HG03045 (cell line): ENCODE measurements at regions not wholly inside any gene's neighbourhood (a gene's known extent, or its start where the extent isn't known, plus 50 kb on each side); places are given as distances from the start of the nearest gene placed in this dataset.
A peak's percentile ranks its signal among the peaks of the same experiment; 100 is the strongest.

Source experiments
- ATAC-seq: cut with Tn5 transposase; IDR thresholded peaks from one replicate; pipeline ENCODE4 v1.9.1; 2021; ENCODE audit warnings: mild to moderate bottlenecking, moderate library complexity; ENCODE audit not compliant: unreplicated experiment

DNA sequence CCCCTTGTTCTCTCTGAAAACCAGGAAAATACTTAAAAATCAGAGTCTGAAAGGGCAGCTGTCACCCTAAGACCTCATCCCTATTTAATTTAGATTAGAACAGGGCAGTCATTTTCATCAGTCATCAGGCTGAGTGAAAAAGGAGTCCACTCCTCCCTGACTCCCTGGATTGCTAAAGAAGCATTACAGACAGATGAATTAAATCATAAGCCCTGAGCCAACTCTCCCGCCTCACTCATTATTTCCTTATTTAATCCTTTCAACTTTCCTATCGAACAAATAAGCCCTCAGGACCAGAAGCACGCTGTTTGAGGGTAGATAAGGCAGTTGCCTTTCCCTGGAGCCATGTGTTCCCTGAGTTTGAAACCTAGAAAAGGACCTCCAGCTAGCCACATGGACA lies 201.9 kb upstream of the ANKRD55 start:
- no peak for ATAC-seq

DNA sequence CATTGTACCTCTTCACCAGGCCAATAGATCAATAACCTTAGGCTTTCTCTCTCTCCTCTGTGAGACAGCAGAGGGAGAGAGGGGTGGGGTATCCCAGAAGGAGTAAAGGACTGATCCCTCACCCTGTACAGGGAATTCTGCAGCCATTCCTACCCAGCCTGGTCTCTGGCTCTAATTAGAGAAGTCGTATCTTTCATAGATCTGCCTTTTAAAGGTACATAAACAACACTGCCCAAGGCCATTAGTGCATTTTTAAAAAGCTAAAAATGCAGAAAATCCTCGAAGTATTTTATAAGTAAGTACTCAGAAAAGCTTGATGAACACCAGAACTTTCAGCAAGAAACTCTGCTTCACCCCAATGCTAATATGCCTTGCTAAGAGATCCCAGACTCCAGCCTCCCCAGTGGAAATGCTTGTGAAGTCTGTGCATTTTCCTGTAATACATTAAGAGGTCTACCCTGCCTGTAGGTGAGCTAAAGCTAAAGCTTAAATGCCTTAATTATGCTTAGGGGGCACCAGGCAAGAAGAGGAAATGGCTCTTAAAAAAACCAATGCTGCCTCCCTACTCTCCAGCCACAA lies 200.0 kb upstream of the ANKRD55 start:
- ATAC-seq = no peak

DNA sequence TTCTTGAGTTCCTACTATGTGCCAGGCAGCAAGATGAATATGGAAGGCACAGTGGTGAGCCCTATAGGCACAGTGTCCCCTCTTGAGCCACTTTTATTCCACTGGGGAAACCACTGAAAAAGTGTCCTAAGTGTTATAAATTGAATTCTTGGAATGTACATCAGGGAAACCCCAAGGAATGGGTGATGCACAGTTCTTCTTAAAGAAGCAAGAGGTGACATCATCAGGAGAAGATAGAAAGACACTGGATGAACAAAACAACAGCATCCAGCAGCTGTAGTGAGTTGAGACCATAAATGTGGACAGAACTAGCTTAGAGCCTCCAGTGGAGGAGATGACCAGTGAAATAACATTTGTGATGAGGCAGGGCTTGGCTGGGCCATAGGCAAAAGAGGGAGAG lies 199.2 kb upstream of the ANKRD55 start:
- ATAC-seq = no peak

DNA sequence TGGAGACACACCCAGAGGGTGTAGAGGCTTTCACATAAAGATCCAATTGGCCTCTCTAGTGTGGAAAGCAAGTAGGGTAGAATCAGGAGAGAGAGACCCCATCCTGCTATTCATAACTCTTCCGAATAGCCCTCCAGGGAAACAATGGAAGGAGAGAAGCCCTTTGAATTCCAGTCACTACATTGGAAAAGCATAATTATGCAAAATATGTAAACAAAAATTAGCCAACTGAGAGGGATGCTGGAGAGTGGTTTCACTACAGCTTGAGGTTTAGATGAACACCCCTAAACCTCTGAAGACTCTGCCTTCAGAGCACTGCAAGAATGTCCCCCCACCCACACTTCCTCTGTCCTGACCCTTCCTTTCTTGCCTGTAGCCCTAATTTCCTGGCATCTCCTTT lies 197.3 kb upstream of the ANKRD55 start:
- no peak for ATAC-seq

DNA sequence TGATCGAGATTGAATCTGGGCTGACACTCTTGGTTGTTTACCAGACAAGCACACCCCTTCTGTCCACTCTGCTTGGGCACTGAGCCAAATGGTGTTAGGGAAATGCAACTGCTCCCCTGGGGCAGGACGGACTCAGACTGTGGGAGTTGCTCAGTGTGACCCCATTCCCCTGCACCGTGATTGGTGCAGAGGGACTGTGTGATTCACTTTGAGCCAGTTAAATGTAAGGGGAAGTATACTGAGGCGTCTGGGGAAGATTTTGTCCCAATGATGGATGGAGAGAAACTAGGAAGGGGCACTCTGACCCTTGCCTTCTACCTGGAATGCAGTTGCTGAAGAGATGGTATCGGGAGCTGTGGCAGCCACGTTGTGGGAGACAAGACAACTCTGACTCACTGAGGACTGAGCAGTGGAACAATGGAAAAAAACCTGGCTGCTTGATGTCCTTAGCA lies 196.0 kb upstream of the ANKRD55 start:
- ATAC-seq = no peak

DNA sequence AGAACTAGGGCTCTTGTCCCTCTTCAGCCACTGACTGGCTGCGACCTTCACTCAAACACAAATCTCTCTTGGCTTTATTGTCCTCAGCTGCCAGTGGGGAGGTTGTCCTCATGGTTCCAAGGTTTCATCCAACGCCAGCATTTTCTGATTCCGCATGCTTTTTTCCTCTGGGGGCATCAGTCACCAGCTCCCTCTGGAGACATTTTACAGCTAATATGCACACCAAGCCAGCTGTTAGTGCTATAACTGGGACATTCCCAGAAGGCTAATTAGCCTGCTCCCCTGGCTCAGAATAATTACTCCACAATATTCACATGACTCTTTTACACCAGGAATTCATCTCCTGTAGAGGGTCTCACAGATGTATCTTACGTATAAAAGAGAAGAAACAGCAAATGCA lies 193.6 kb upstream of the ANKRD55 start:
- no peak for ATAC-seq

DNA sequence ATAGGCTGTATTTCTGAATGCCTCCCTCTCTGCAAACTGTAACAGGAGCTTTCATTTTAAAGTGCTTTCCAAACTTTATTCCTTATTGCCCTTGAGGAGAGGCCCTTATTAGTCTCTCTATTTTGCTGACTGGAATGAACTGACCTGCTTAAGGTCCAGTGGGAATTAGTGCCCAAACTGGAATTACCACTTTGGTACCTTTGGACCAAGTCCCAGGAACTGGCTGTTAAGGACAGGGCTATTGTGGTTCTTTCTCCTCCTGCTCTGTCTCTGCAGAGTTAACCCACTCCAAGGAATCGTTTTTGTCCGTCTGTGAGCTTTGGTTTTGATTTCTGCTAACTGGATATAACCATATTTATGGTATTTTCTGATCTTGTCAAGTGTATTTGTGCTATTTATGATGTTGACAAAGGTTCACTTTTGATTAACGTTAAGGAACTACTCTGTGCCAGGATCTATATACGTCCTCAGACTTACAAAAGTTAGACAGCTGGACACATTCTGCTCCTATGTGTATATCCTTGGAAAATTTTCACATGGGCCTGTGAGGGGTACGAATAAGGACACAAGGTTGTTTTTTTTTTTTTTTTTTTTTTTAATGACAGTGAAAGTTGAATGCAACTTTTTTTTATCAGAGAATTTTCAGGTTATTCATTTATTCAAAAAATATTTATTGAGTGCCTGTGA lies 189.1 kb upstream of the ANKRD55 start:
- ATAC-seq = no peak

DNA sequence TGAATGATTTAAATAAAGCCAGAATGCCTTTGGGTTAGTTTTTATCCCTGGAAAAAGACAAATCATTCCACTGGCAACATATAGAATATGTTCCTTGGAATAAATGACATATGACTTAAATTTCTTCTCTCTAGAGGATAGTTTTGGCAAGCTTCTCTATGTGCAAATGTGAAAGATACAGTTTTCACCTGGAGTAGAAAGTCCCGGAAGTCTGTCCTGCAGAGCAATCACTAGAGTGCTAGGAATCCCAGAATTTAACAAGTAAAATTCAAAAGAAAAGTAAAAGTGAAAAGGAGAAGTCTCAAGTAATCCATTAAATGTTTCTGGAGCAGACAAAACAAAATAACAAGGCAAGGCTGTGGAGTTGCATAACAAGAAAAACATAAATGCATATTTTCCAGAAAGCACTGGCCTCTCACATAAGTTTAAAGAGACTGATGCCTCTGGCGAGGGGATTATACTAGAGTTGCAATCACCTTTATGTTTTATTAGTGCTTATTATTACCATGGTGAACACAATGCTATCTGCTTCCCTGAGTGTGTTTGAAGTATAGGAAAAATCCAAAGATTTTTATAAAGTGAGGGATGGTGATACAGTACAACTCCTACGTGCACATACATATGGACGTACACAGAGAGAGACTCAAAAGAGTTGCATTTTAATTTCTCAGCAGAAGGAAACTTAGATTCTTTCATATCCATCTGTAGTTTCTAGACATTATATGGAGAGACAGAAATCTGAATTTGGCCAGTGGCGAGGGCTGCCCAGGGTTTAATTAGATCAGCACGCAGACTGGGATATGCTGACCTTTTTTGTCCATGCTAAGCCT lies 188.3 kb upstream of the ANKRD55 start:
- no peak for ATAC-seq

DNA sequence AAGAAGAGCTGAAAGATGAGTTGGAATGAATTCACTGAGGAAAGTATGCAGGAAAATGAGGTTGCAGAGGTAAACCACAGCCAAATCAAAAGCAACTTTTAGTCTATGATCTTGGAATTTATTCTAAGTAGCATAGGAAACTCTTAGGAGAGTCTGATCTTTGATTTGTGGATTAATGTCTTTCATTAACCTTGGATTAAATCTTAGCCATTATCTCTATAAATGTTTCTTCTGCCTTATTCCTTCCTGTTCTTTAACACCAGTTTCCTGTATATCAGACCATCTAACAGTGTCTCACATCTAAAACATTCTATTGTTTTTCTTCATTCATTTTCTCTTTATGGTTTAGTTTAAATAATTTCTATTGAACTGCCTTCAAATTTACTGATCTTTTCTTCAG lies 187.2 kb upstream of the ANKRD55 start:
- ATAC-seq = no peak

DNA sequence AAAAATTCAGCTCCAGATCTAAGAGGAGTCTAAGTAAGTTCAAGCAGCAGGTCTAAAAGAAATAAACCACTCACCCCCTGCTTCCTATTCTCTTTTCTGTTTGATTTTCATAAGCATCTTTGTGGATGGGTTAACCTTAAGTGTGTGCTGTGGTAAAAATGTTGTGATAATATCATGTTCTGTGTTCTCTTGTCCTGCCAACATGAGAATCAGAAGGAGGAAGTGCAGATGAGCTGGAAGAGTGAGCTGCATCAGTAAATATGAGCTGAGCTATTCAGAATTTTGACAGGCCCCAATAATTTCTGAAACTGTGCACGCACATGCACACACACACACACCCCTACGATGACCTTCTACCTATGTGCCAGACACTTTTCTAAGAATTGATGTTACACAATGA lies 186.5 kb upstream of the ANKRD55 start:
- no peak for ATAC-seq

DNA sequence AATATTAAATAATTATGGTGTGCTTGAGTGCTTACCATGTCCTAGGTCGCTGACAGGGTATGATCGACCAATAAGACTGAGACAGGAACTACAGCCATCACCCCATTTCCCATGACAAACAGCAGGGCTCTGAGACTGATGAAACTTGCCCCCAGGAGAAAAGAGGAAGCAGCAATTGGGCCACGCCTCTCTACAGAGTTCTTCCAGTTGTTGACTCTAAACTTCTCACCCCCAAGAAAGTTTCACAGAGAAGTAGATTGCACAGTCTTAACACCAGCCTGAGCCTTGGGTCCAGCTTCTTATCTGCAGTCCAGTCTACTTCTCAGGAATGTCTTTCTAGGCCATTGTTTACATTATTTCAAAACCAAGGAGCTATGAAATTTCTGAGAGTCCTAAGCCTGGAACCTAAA lies 182.2 kb upstream of the ANKRD55 start:
- peak; percentile 82 for ATAC-seq

DNA sequence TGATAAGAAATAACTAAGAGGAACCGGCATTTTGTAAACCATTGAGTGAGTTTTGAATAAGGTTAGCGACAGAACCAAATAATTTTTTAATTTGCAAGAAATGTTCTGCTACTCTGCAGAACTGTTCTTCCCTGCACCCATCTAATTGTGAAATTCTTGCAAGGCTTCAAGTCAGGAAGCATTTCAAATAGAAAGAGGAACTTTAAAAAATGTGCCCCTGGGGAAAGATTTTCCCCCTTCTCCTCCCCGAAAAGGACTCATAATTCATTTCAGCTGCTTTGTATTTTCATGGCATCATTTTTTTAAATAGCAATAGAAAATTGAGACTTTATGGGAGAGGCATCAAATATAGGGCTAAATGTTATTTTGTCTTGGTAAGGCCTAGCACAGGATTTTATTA lies 180.9 kb upstream of the ANKRD55 start:
- ATAC-seq = no peak

DNA sequence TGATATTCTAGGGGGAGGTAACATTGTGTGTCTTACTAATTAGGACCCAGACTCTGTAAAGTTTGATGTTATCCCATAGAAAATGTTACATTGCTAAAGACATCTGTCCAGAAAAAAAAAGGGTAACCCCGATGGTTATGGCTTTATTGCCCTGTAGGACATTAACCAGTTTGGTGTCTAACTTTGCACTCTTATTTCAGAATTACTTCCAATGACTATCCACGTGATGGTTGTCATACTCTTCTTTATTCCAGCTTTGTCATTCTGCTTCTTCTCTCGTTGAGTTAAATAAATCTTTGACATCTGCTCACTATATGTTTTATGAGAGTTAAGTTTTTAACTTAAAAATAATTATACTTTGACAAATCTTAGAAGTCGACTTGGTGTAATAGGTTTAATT lies 180.4 kb upstream of the ANKRD55 start:
- no peak for ATAC-seq

DNA sequence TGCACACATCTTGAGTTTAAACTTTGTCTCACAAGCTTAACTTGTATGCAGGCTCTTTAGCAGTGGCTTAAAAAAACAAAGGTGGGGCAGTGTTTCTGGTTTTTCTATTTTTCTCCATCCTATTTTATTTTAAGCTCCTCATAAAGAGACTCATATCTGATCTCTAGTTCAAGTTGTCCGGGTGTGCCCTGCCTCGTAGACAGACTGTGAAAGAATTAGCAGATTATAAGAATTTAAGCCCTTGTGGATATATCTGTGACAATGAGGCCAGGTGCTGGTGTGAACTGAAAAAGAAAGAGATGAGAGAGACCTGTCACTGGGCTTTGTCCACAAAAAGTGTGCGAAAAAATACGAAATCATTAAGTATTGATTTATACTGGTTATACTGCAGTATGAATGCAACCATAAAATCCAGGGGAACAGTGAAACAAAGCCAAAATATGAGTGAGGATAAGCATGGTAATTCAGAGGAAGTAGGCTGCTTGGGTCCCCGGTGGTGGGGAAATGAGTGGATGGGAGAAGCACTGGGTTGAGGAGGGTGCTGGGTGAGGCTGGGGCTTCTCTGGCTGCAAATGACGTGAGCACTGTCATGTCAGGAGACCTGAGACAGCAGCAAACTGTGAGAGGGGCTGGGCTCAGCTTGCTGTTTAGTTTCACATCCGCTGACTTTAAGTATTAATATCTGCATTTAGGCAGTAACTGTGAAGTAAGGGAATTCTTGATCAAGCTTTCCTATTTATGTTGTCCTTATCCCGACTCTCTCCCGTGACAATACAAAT lies 179.7 kb upstream of the ANKRD55 start:
- ATAC-seq = peak; percentile 88

DNA sequence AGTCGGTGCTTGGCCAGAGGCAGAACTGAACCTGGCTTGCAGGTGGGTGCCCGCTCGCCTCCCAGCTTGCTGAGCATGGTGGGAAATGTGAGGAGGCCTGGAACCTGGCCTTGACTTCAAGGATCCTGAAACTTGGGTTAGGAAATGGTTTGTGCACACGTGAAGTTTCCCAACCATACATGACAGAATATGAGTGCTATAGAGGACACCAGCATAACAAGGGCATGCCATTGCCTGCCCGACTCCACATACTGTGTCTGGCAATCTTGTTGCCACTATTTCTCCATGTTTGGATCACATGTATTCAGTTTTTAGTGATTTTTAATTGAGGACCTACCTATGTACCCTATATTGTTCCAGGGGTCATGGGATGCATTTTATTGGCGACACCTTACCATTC lies 177.6 kb upstream of the ANKRD55 start:
- no peak for ATAC-seq

DNA sequence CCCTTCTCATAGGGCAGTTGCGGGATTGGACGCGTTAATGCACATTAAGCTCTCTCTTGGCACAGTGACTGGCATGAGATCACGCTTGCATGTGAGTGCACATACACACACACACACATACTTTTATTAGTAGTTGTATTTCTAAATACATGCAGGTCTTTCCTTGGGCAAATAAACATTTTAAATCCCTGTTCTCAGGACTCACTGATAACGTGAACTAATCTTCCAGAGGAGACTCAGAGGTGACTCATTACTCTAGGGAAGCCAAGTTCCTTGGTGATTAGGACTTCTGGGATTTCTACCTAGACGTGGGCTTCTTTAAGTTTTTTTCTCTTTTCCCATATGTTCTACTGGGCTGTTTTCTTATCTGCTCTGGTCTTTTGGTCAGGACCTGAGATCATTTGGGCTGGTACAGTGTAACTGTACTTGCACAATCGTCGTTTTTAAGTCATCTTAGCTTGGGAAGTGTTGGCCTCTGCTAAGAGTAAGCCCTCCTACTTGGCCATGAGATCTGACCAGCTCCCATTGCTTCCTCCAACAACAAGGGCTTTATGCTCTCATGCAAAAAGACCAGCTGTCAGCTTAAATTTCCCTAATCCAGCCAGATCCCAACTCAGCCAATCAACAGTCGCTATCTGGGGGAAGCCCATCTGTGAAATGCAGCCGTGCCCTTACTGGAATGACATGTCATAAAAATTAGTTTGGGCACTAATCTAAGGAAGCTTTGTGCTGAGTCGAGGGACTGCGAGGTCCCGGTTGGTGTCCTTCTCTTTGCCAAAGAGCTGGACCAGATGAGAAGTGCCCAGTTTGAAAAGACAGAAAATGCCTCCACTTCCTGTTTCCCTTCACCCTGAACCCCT lies 176.4 kb upstream of the ANKRD55 start:
- no peak for ATAC-seq

DNA sequence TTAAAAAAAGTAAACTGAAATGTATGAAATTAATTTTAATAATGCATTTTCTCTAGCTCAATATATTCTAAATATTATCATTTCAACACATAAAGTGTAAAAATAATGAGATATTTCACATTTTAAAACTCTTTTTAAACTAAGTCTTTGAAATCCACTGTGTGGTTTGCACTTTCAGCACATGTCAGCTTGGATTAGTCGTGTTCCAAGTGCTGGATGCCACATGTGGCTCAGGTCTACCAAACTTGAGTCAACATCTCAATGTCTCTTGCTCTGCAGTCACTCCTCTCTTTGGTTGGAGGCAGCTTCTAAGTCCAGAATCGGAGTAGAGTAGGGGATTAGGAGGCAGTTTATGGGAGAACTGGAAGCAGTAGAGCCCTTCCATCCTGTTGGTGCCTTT lies 173.7 kb upstream of the ANKRD55 start:
- no peak for ATAC-seq

DNA sequence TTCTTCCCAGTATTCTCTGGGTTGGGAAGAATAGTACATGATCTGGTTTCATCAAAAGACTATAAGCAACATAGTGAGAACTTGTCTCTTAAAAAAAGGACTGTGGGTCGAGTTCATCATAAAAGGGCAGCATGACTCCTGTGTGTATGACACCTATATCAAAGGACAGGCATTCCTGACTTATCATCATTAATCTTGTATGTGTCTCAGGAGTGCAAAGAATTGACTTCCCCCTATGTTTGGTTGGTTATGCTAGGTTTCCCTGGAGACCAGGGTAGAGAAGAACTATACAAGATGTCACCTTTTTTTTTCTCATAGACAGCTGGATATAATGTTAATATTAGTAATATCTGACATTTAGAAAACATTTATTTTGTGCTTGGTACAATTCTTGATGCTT lies 173.1 kb upstream of the ANKRD55 start:
- ATAC-seq = no peak

DNA sequence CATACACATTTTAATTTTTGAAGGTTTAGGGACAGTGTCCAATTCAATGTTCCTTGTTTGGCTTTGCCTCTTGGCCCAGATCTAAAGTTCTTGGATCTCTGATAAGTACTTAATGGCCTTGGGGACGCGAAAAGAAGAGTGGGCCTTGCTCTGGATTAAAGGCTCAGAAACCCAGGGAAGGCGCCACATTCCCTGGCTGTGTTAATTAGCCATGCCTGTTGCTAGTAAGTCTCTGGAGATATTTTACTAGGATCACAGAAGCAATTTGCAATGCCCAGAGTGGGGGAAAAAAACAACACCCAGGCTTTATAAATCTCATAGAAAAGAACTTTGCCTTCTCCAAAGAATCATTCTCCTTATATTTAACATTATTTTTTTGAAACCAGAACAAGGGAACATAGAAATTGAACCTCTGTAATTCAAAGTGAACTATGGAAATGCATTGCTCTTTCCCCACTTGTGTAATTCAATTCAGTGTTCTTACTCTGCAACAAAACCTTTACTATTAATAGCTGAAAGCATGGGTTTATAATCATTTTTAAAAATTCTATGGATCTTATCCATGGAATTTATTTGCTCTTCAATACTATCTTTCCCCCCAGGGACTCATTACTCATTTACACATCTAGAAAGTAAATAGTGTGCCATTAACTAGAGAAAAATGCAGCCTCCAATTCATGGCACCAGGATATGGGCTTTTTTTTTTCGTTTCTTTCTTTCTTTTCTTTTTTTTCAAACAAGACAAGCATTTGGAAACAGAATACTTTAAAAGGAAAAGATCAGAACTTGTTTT lies 172.2 kb upstream of the ANKRD55 start:
- no peak for ATAC-seq
